Activated B cell treated with CpG ODN at 0.5 μM for 24 hours (primary cell): ENCODE measurements at regions not wholly inside any gene's neighbourhood (a gene's known extent, or its start where the extent isn't known, plus 50 kb on each side); places are given as distances from the start of the nearest gene placed in this dataset.

Experiments used
- ATAC-seq: fragments of 200-7000 bp; cut with Tn5 transposase; one replicate; pipeline ENCODE4 v1.10.0; 2021; ENCODE audit warnings: low read depth, mild to moderate bottlenecking, moderate library complexity
- CTCF ChIA-PET: fragments of 350-600 bp; sonication (Branson Sonifier 250); formaldehyde crosslinking; loops from one replicate; lab custom pipeline; 2021; ENCODE audit warnings: antibody characterized with exemption; lab: Charles Lee
- POLR2A ChIA-PET: fragments of 350-600 bp; sonication (Branson Sonifier 250); formaldehyde crosslinking; loops from one replicate; lab custom pipeline; 2021; ENCODE audit warnings: antibody characterized with exemption; lab: Charles Lee
- DNase-seq: peaks from one replicate; pipeline ENCODE4 v3.0.0; 2022
- H3K27ac Mint-ChIP-seq: one replicate; pipeline ENCODE4 v1.8.0; 2020; ENCODE audit warnings: mixed read lengths
- H3K27me3 Mint-ChIP-seq: one replicate; pipeline ENCODE4 v1.8.0; 2021; ENCODE audit warnings: mixed read lengths
- H3K36me3 Mint-ChIP-seq: one replicate; pipeline ENCODE4 v1.8.0; 2021; ENCODE audit warnings: low read depth, mixed read lengths
- H3K4me1 Mint-ChIP-seq: one replicate; pipeline ENCODE4 v1.8.0; 2021; ENCODE audit warnings: mixed read lengths
- H3K4me3 Mint-ChIP-seq: one replicate; pipeline ENCODE4 v1.8.0; 2020; ENCODE audit warnings: mild to moderate bottlenecking, mixed read lengths
- H3K9me3 Mint-ChIP-seq: one replicate; pipeline ENCODE4 v1.8.0; 2020; ENCODE audit warnings: mixed read lengths
- intact Hi-C: fragments of 100-400 bp; cut with micrococcal nuclease; formaldehyde crosslinking; loops from one replicate; pipeline ENCODE4 v1.15.1; 2024
- TF ChIP-seq, protein P1 (sequence below): fragments of 200-600 bp; IDR thresholded peaks from one replicate; pipeline ENCODE4 v1.8.0; 2022; ENCODE audit warnings: antibody characterized with exemption, mild to moderate bottlenecking

- Mint-ChIP-seq H3K27me3 (no peaks in the 10 kb centered on the region), H3K4me1 (no peaks in the 10 kb centered on the region), H3K27ac (no peak overlapping the region), H3K36me3 (no peaks in the 10 kb centered on the region), H3K4me3 (no peak overlapping the region), H3K9me3 (peaks cover 5% of the 10 kb centered on the region)
- TF ChIP-seq, protein P1, sequence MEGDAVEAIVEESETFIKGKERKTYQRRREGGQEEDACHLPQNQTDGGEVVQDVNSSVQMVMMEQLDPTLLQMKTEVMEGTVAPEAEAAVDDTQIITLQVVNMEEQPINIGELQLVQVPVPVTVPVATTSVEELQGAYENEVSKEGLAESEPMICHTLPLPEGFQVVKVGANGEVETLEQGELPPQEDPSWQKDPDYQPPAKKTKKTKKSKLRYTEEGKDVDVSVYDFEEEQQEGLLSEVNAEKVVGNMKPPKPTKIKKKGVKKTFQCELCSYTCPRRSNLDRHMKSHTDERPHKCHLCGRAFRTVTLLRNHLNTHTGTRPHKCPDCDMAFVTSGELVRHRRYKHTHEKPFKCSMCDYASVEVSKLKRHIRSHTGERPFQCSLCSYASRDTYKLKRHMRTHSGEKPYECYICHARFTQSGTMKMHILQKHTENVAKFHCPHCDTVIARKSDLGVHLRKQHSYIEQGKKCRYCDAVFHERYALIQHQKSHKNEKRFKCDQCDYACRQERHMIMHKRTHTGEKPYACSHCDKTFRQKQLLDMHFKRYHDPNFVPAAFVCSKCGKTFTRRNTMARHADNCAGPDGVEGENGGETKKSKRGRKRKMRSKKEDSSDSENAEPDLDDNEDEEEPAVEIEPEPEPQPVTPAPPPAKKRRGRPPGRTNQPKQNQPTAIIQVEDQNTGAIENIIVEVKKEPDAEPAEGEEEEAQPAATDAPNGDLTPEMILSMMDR = no peak
- ChIA-PET CTCF (no interaction called here), POLR2A (no interaction called here)
- no peak for DNase-seq
- no peak for ATAC-seq
- intact Hi-C loops = no loop called here
These were observed 768.8 kb downstream of the STPG2 start for GRCh38 chr4:97374526-97374925.

DNA sequence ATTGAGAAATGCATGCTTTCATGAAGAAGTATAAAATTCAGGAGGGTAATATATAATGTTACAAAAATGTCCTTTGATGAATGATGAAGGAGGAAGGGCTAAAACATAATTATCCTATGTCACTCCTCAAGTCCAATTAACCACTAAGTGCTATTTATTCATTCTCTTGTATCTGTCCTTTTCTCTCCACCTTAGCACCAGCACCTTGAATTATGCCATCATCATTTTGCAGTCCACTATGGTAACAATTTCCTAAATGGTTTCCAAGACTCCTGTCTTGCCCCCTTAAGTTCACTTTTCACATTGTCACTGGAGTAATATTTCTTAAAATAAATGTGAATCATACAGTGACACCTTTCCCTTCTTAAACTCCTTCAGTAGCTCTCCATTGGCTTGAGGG, 756.3 kb downstream of the STPG2 start:
- H3K36me3 Mint-ChIP-seq = no peaks in the 10 kb centered on the region
- TF ChIP-seq, protein P1 = no peak
- no peaks in the 10 kb centered on the region for H3K27me3 Mint-ChIP-seq
- no peak overlapping the region for H3K27ac Mint-ChIP-seq
- no peak overlapping the region for H3K4me3 Mint-ChIP-seq
- ChIA-PET POLR2A (no interaction called here), CTCF (no interaction called here)
- intact Hi-C loops = no loop called here
- ATAC-seq (no peak), DNase-seq (no peak)
- H3K9me3 Mint-ChIP-seq = peaks cover 12% of the 10 kb centered on the region
- H3K4me1 Mint-ChIP-seq = no peaks in the 10 kb centered on the region

DNA sequence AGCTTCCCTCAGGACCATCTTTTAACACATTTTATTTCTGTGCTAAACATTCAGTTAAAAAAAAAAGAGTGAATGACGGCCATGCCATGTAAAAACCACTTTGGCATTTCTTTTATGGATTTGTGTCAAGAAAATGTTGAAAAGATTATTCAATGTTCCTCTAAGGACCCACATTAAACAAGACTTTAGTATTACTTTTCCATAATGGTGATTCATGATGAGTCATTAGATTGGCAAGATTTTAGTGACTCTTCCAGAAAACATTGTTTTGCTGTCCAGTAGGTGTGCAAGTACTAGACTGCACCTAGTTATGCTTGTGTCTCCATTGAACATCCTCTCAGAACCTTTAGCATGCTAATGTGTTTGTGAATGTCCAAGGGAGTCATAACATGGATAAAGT, 748.6 kb downstream of the STPG2 start:
- H3K4me3 Mint-ChIP-seq = no peak overlapping the region
- intact Hi-C loops = no loop called here

GRCh38 chr4:97396097-97396496, 747.2 kb downstream of the STPG2 start:
- H3K27me3 Mint-ChIP-seq = no peaks in the 10 kb centered on the region
- TF ChIP-seq, protein P1 = no peak
- no peak overlapping the region for H3K4me3 Mint-ChIP-seq
- no peak overlapping the region for H3K27ac Mint-ChIP-seq
- DNase-seq = no peak
- intact Hi-C loops = no loop called here
- no peaks in the 10 kb centered on the region for H3K4me1 Mint-ChIP-seq
- CTCF ChIA-PET = no interaction called here
- no peak for ATAC-seq
- POLR2A ChIA-PET = no interaction called here
- H3K9me3 Mint-ChIP-seq = peaks cover 11% of the 10 kb centered on the region
- H3K36me3 Mint-ChIP-seq = no peaks in the 10 kb centered on the region

More for the DNA sequence above, 748.6 kb downstream of the STPG2 start:
- Mint-ChIP-seq H3K4me1 (no peaks in the 10 kb centered on the region), H3K36me3 (no peaks in the 10 kb centered on the region), H3K27me3 (no peaks in the 10 kb centered on the region), H3K9me3 (peaks cover 6% of the 10 kb centered on the region), H3K27ac (no peak overlapping the region)
- TF ChIP-seq, protein P1 = no peak
- ChIA-PET POLR2A (no interaction called here), CTCF (no interaction called here)
- DNase-seq = no peak
- ATAC-seq = no peak

GRCh38 chr4:97396605-97397004, 746.7 kb downstream of the STPG2 start:
- DNase-seq (no peak), ATAC-seq (no peak)
- no peaks in the 10 kb centered on the region for H3K36me3 Mint-ChIP-seq
- no peaks in the 10 kb centered on the region for H3K27me3 Mint-ChIP-seq
- no peak overlapping the region for H3K27ac Mint-ChIP-seq
- intact Hi-C loops = no loop called here
- POLR2A ChIA-PET = no interaction called here
- H3K4me3 Mint-ChIP-seq = no peak overlapping the region
- CTCF ChIA-PET = no interaction called here
- TF ChIP-seq, protein P1 = no peak
- no peaks in the 10 kb centered on the region for H3K4me1 Mint-ChIP-seq
- H3K9me3 Mint-ChIP-seq = peaks cover 11% of the 10 kb centered on the region
